OCI-LY7 (cell line): ENCODE measurements at regions not wholly inside any gene's neighbourhood (a gene's known extent, or its start where the extent isn't known, plus 50 kb on each side); places are given as distances from the start of the nearest gene placed in this dataset.

ENCODE experiments used
- BruUV-seq: library from RNA; stranded (reverse); fragments of 400-500 nt; replicated peaks from 2 replicates; lab custom pipeline; 2021; lab: Mats Ljungman, UMichigan
- CTCF ChIA-PET: fragments of 300-600 bp; sonication (Branson Sonifier 250); formaldehyde crosslinking; loops from one replicate; lab custom pipeline; 2022; ENCODE audit warnings: antibody characterized with exemption; ENCODE audit not compliant: unreplicated experiment; lab: Charles Lee
- POLR2A ChIA-PET: fragments of 300-600 bp; sonication (Branson Sonifier 250); formaldehyde crosslinking; loops from one replicate; lab custom pipeline; 2022; ENCODE audit warnings: antibody characterized with exemption; lab: Charles Lee
- DNase-seq: peaks from one replicate; pipeline ENCODE4 v3.0.0-alpha.2; 2015; ENCODE audit warnings: low spot score
- H2AFZ ChIP-seq: fragments of 200-600 bp; sonication (generic), shearing (Covaris generic); 2 replicates; pipeline ENCODE4 v1.6.1; 2014; ENCODE audit warnings: mild to moderate bottlenecking, antibody characterized with exemption, low read length, moderate library complexity
- H3K27ac ChIP-seq: fragments of 200-600 bp; sonication (generic); 2 replicates; pipeline ENCODE4 v1.5.1; 2014; ENCODE audit warnings: mixed run types, low read depth, mild to moderate bottlenecking, moderate library complexity, low read length, inconsistent platforms; ENCODE audit not compliant: poor library complexity, severe bottlenecking
- H3K36me3 ChIP-seq: fragments of 200-600 bp; sonication (generic); 2 replicates; pipeline ENCODE4 v1.6.1; 2014; ENCODE audit warnings: mild to moderate bottlenecking, antibody characterized with exemption, low read length, moderate library complexity, mixed read lengths; ENCODE audit not compliant: insufficient read depth
- H3K4me1 ChIP-seq: fragments of 200-600 bp; sonication (generic); 2 replicates; pipeline ENCODE4 v1.5.1; 2014; ENCODE audit warnings: mild to moderate bottlenecking, low read length; ENCODE audit not compliant: insufficient read depth, poor library complexity, severe bottlenecking
- H3K4me2 ChIP-seq: fragments of 200-600 bp; sonication (generic); 2 replicates; pipeline ENCODE4 v1.6.1; 2014; ENCODE audit warnings: mild to moderate bottlenecking, low read length
- H3K4me3 ChIP-seq: fragments of 200-600 bp; sonication (generic); 2 replicates; pipeline ENCODE4 v1.5.1; 2014; ENCODE audit warnings: mild to moderate bottlenecking, low read depth, low read length; ENCODE audit not compliant: poor library complexity, severe bottlenecking
- H3K79me2 ChIP-seq: fragments of 200-600 bp; sonication (generic); 2 replicates; pipeline ENCODE4 v1.6.1; 2016; ENCODE audit warnings: low read depth, mild to moderate bottlenecking, low read length, moderate library complexity, mixed read lengths; ENCODE audit not compliant: insufficient read depth
- H3K9me2 ChIP-seq: fragments of 200-600 bp; sonication (generic); 2 replicates; pipeline ENCODE4 v1.6.1; 2016; ENCODE audit warnings: mild to moderate bottlenecking, low read length, mixed read lengths; ENCODE audit not compliant: insufficient read depth
- H3K9me3 ChIP-seq: fragments of 200-600 bp; sonication (generic); 2 replicates; pipeline ENCODE4 v1.6.1; 2014; ENCODE audit warnings: mild to moderate bottlenecking, mixed run types, low read length, mixed read lengths
- H4K20me1 ChIP-seq: fragments of 200-600 bp; sonication (generic); 2 replicates; pipeline ENCODE4 v1.6.1; 2014; ENCODE audit warnings: mild to moderate bottlenecking, antibody characterized with exemption, low read length, moderate library complexity, mixed read lengths; ENCODE audit not compliant: insufficient read depth
- CTCF ChIP-seq: fragments of 200-600 bp; sonication (generic); conservative IDR thresholded peaks from 2 replicates; pipeline ENCODE4 v1.5.1; 2014; ENCODE audit warnings: mild to moderate bottlenecking, antibody characterized with exemption, low read length, moderate library complexity, mixed read lengths
- EZH2phosphoT487 ChIP-seq: fragments of 200-600 bp; sonication (generic); IDR thresholded peaks from 2 replicates; pipeline ENCODE4 v1.6.1; 2018; ENCODE audit warnings: low read depth, borderline replicate concordance, mild to moderate bottlenecking, mixed run types, antibody characterized with exemption, low read length, moderate library complexity, mixed read lengths
- intact Hi-C: fragments of 100-400 bp; cut with micrococcal nuclease; formaldehyde crosslinking; loops from one replicate; pipeline ENCODE4 v1.10.0; 2022; ENCODE audit not compliant: unreplicated experiment

DNA sequence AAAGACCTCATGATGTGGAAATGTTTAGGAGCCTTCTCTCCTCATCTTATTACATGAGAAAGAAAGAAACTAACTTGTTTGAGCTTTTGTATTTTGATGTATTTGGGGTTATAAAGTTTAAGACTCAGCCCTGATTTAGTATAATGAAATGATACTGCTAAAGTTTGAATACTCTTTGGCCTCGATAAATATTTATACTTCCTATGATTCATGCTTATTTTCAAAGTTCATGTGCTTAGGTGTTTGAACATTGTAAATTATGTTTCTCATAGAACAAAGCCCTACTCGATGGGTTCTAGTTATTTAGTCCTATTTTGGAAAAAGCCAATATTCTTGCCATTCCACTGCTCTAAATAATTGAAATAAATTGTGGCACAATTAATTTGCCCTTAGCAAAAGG is 303.2 kb downstream of the ZWINT start:
- H3K79me2 ChIP-seq = no peaks in the 10 kb centered on the region
- TF ChIP-seq EZH2phosphoT487 (no peak), CTCF (no peak)
- CTCF ChIA-PET = no interaction called here

DNA sequence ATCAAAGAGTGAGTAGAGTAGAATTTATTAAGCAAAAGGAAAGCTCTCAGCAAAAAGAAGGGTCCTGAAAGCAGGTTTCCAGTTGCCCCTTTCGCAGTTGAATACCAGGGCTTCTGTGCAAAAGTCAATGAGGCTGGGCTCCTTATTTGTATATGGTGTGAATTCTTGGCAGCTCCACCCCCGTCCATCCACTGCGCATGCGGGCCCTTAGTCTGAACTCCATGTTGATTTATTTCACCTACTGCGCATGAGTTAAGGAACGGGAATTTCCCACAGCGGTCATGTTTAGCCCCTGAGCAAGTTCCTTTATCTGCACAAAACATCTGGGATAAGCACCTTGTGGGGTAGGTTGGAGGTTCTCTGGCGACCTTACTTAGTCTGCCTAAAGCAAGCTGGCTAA is 325.6 kb downstream of the ZWINT start:
- H3K36me3 ChIP-seq = no peaks in the 10 kb centered on the region
- POLR2A ChIA-PET = no interaction called here
- intact Hi-C loops = no loop called here
- no TSS peak for BruUV-seq
- no peak for TF ChIP-seq CTCF
- TF ChIP-seq EZH2phosphoT487 = no peak
- DNase-seq = no peak
- no peaks in the 10 kb centered on the region for H3K79me2 ChIP-seq
- H2AFZ ChIP-seq = no peak overlapping the region
- no peaks in the 10 kb centered on the region for H3K4me1 ChIP-seq
- CTCF ChIA-PET = no interaction called here
- H3K27ac ChIP-seq = no peak overlapping the region
- H4K20me1 ChIP-seq = no peaks in the 10 kb centered on the region
- no peaks in the 10 kb centered on the region for H3K9me2 ChIP-seq
- H3K4me3 ChIP-seq = no peak overlapping the region
- H3K4me2 ChIP-seq = no peak overlapping the region
- H3K9me3 ChIP-seq = no peaks in the 10 kb centered on the region

More for the DNA sequence above, 303.2 kb downstream of the ZWINT start:
- BruUV-seq = no TSS peak
- Histone ChIP-seq H3K9me3 (no peaks in the 10 kb centered on the region), H3K4me2 (no peak overlapping the region), H3K9me2 (no peaks in the 10 kb centered on the region), H3K4me1 (no peaks in the 10 kb centered on the region), H3K4me3 (no peak overlapping the region), H3K36me3 (no peaks in the 10 kb centered on the region), H2AFZ (no peak overlapping the region), H3K27ac (no peak overlapping the region), H4K20me1 (no peaks in the 10 kb centered on the region)
- POLR2A ChIA-PET = no interaction called here
- no peak for DNase-seq
- intact Hi-C loops = no loop called here

DNA sequence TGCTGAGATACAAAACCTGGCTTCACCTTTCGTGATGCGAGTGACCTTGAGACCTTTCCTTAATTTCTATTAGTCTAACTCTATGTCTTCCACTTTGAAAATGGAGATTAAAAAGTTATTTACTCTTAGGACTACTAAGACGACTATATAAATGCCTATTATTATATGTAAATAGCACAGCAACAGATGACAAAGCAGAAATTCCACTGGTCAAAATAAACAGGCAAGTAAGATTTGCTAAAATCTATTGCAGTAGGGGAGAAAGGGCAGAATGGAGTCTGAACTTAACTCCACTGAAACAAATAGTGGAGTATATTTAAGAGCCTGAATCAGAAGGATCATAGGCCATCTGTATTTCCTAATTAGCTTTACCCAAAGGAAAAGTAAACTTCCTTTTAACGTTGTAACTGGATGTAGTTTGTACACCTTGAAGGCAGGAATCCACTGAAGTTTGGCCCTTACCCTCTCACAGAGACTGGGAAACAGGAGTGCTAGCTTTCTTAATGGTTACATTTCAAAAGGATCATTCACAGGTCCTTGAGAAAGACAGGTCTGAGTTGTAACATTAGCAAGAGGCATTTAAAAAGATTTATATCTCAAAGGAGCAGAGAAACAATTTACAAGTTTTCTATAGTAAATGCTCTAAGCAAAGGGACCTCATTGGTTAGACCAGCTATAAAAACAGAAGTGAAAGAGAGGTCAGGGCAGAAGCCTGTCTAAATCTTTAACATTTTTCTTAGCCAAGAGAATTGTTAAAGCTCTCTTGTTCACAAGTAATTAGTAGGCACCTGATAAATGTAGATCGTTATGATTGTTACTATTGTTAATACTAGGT is 332.5 kb downstream of the ZWINT start:
- intact Hi-C loops = no loop called here
- BruUV-seq = no TSS peak
- Histone ChIP-seq H3K4me3 (no peak overlapping the region), H3K9me2 (no peaks in the 10 kb centered on the region), H3K36me3 (no peaks in the 10 kb centered on the region), H3K79me2 (no peaks in the 10 kb centered on the region), H3K4me2 (no peak overlapping the region), H3K27ac (no peak overlapping the region), H2AFZ (no peak overlapping the region), H3K9me3 (no peaks in the 10 kb centered on the region), H3K4me1 (no peaks in the 10 kb centered on the region), H4K20me1 (no peaks in the 10 kb centered on the region)
- DNase-seq = no peak
- no peak for TF ChIP-seq CTCF
- no peak for TF ChIP-seq EZH2phosphoT487
- POLR2A ChIA-PET = no interaction called here
- CTCF ChIA-PET = no interaction called here
